Rectal smooth muscle tissue (tissue), 1 donor: ENCODE measurements at regions not wholly inside any gene's neighbourhood (a gene's known extent, or its start where the extent isn't known, plus 50 kb on each side); places are given as distances from the start of the nearest gene placed in this dataset.
"Not testable (repeated sequence)": the region's sequence is repeated elsewhere in the genome, so short reads cannot be mapped to it uniquely, and the experiment has no call there.

Source experiments
- H3K27ac ChIP-seq: one replicate; pipeline ENCODE4 v1.7.0; 2013; ENCODE audit warnings: low read depth, low read length, inconsistent platforms
- H3K27me3 ChIP-seq: one replicate; pipeline ENCODE4 v1.7.0; 2013; ENCODE audit warnings: low read length; ENCODE audit not compliant: control insufficient read depth, insufficient read depth
- H3K36me3 ChIP-seq: one replicate; pipeline ENCODE4 v1.7.0; 2013; ENCODE audit warnings: low read length; ENCODE audit not compliant: control insufficient read depth, insufficient read depth
- H3K4me1 ChIP-seq: one replicate; pipeline ENCODE4 v1.7.0; 2013; ENCODE audit warnings: low read length; ENCODE audit not compliant: control insufficient read depth, insufficient read depth
- H3K4me3 ChIP-seq: one replicate; pipeline ENCODE4 v1.7.0; 2013; ENCODE audit warnings: low read length
- H3K9ac ChIP-seq: one replicate; pipeline ENCODE4 v1.7.0; 2013; ENCODE audit warnings: low read length

DNA sequence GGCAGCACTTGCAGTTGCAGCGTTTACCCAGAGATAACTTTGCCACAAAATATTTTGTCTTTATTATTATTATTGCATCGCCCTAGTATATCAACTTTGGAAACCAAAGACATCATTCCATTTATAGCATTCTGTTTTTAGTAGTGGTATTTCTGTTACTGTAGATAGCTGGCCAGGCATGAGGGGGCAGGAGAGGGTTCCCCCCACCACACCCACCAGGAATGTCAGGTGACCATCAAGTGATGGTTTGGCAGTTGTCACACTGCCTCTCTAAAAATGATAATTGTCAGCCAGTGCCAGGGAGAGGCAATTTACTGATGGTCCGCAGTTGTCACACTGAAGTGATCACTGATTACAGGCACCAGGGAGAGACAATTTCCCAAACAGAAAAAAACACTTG lies 135.6 kb downstream of the TSEN15 start:
- Histone ChIP-seq H3K27ac (no peak overlapping the region), H3K4me3 (no peak overlapping the region), H3K27me3 (no peaks in the 10 kb centered on the region), H3K4me1 (peaks cover 4% of the 10 kb centered on the region), H3K36me3 (no peaks in the 10 kb centered on the region), H3K9ac (no peak overlapping the region)

GRCh38 chr1:184188037-184188436 lies 136.5 kb downstream of the TSEN15 start:
- Histone ChIP-seq H3K9ac (no peak overlapping the region), H3K27ac (no peak overlapping the region), H3K4me1 (peaks cover 4% of the 10 kb centered on the region), H3K27me3 (no peaks in the 10 kb centered on the region), H3K36me3 (no peaks in the 10 kb centered on the region), H3K4me3 (no peak overlapping the region)

- Histone ChIP-seq H3K4me1 (peaks cover 4% of the 10 kb centered on the region), H3K9ac (no peak overlapping the region), H3K36me3 (no peaks in the 10 kb centered on the region), H3K27me3 (no peaks in the 10 kb centered on the region), H3K4me3 (no peak overlapping the region), H3K27ac (no peak overlapping the region)
Observed at GRCh38 chr1:184189361-184189760, 137.8 kb downstream of the TSEN15 start.

- no peak overlapping the region for H3K9ac ChIP-seq
- H3K4me3 ChIP-seq = no peak overlapping the region
- no peaks in the 10 kb centered on the region for H3K27me3 ChIP-seq
- H3K27ac ChIP-seq = no peak overlapping the region
- H3K36me3 ChIP-seq = no peaks in the 10 kb centered on the region
- peaks cover 4% of the 10 kb centered on the region for H3K4me1 ChIP-seq
Observed at GRCh38 chr1:184190616-184191015, 139.1 kb downstream of the TSEN15 start.

- H3K27ac ChIP-seq = no peak overlapping the region
- H3K9ac ChIP-seq = no peak overlapping the region
- H3K4me1 ChIP-seq = peaks cover 4% of the 10 kb centered on the region
- no peak overlapping the region for H3K4me3 ChIP-seq
- no peaks in the 10 kb centered on the region for H3K36me3 ChIP-seq
- H3K27me3 ChIP-seq = no peaks in the 10 kb centered on the region
Observed at GRCh38 chr1:184191181-184191621, 139.7 kb downstream of the TSEN15 start.

DNA sequence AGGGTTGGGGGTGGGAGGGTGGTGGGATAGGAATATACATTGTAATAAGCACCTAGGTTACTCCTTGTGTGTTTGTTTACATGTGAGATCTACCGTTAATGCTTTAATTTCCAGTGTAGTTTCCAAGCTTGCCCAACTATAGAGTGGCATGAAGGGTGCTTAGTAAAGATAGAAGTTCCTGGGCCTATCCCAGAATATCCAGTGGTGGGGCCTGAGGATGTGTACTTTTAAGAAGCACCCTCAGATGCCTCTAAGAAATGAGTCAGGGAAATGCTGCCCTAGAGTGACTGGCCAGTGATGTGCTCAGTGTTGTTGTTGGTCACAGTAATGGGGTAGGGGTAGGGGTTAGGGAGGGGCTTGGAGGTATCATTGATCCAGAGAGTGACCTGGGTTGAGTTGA lies 141.3 kb downstream of the TSEN15 start:
- Histone ChIP-seq H3K36me3 (no peaks in the 10 kb centered on the region), H3K9ac (no peak overlapping the region), H3K4me1 (peaks cover 4% of the 10 kb centered on the region), H3K4me3 (no peak overlapping the region), H3K27me3 (no peaks in the 10 kb centered on the region), H3K27ac (no peak overlapping the region)

DNA sequence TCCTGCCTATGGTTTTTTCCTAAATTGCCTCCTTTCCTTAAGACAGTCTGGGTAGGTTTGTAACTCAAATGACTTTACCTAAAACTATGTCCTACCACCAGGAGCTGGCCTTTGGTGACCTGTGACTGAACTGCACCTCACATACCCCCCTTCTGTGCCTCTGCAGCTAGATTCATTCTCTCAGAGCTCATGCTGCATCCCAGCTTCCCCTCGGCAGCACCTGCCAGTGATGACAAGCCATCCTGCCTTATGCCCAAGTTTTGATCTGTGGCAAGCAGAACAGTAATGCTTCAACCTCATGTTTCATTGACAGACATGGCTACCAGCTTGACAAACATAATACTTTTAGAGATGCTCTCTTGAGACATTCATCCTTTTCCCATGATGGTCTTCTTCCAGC lies 141.9 kb downstream of the TSEN15 start:
- H3K27ac ChIP-seq = no peak overlapping the region
- H3K4me1 ChIP-seq = peaks cover 4% of the 10 kb centered on the region
- H3K4me3 ChIP-seq = no peak overlapping the region
- no peak overlapping the region for H3K9ac ChIP-seq
- H3K36me3 ChIP-seq = no peaks in the 10 kb centered on the region
- H3K27me3 ChIP-seq = no peaks in the 10 kb centered on the region

DNA sequence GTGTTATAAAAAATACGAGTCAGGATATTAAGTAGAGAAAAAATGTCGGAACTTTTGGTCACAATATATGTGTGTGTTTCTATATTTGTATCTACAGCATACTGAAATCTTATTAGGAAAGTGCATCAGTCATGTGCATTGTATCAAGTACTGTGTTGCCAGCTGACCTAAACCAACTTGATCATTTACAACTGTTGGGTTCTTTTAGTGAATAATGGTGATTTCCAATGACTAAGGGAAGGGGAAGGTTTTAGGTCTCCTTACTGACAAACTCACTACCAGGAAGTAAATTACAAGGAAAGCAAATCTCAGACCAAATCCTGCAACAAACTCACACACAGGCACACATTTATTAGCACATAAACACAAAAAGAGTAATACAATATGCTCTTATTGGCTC lies 142.7 kb downstream of the TSEN15 start:
- H3K4me3 ChIP-seq = no peak overlapping the region
- no peaks in the 10 kb centered on the region for H3K36me3 ChIP-seq
- H3K9ac ChIP-seq = no peak overlapping the region
- no peak overlapping the region for H3K27ac ChIP-seq
- peaks cover 4% of the 10 kb centered on the region for H3K4me1 ChIP-seq
- no peaks in the 10 kb centered on the region for H3K27me3 ChIP-seq

GRCh38 chr1:184195722-184196121 lies 144.2 kb downstream of the TSEN15 start:
- H3K4me3 ChIP-seq, H3K9ac ChIP-seq, H3K36me3 ChIP-seq, H3K4me1 ChIP-seq, H3K27ac ChIP-seq, H3K27me3 ChIP-seq: not testable (repeated sequence)

DNA sequence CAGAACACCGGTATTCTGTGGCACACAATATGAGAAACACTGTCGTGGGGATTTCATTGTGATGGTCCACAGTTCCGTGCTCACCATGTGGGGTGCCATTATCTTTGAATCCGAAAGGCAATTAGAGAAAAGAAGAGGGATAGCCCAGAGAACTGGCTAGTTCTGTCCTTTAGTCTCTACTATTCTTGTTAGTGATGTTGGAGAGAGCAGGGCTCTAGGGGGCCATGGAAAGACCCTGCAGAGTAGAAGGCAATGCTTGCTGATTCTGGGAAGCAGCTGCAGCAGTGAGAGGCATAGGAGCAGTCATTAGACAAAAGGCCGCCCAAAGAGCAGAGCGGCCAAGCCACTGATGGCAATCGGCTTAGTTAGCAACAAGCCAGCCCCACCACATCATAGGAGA lies 146.3 kb downstream of the TSEN15 start:
- Histone ChIP-seq H3K4me3 (no peak overlapping the region), H3K36me3 (no peaks in the 10 kb centered on the region), H3K4me1 (no peaks in the 10 kb centered on the region), H3K9ac (no peak overlapping the region), H3K27me3 (no peaks in the 10 kb centered on the region), H3K27ac (no peak overlapping the region)

- no peaks in the 10 kb centered on the region for H3K27me3 ChIP-seq
- no peaks in the 10 kb centered on the region for H3K4me1 ChIP-seq
- no peak overlapping the region for H3K4me3 ChIP-seq
- H3K36me3 ChIP-seq = no peaks in the 10 kb centered on the region
- no peak overlapping the region for H3K27ac ChIP-seq
- H3K9ac ChIP-seq = no peak overlapping the region
Observed at GRCh38 chr1:184199036-184199435, 147.5 kb downstream of the TSEN15 start.

GRCh38 chr1:184199438-184200085 lies 148.0 kb downstream of the TSEN15 start:
- Histone ChIP-seq H3K27me3 (no peaks in the 10 kb centered on the region), H3K36me3 (no peaks in the 10 kb centered on the region), H3K4me3 (no peak overlapping the region), H3K4me1 (no peaks in the 10 kb centered on the region), H3K9ac (no peak overlapping the region), H3K27ac (no peak overlapping the region)

DNA sequence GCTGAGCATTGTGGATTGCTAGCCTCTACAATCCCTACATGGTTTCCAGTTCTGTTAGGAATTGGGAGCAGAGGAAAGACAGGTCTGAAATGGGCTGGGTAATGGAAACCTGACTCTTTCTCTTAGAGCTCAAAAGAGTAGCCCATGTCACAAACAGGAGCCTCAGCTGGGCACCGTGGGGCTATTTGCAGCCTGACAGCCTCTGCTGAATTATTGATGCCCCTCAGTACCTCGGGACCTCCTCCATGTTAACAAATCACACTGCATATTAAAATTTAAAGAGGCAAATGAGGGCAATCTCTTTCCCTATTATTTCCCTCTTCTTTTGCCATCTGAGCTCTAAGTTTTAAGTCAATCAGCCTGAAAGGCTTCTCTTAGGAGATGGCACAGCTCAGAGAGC lies 157.1 kb downstream of the TSEN15 start:
- H3K36me3 ChIP-seq = no peaks in the 10 kb centered on the region
- no peak overlapping the region for H3K4me3 ChIP-seq
- H3K4me1 ChIP-seq = no peaks in the 10 kb centered on the region
- no peaks in the 10 kb centered on the region for H3K27me3 ChIP-seq
- no peak overlapping the region for H3K27ac ChIP-seq
- H3K9ac ChIP-seq = no peak overlapping the region
